SK-N-SH treated with all-trans-retinoic acid at 6 μM for 48 hours (cell line): ENCODE measurements at regions not wholly inside any gene's neighbourhood (a gene's known extent, or its start where the extent isn't known, plus 50 kb on each side); places are given as distances from the start of the nearest gene placed in this dataset.

Experiments used
- ATAC-seq: fragments of 200-7000 bp; cut with Tn5 transposase; 3 replicates; pipeline ENCODE4 v1.9.1; 2020; ENCODE audit warnings: mild to moderate bottlenecking, moderate library complexity
- ARNTL ChIP-seq: fragments of 450-650 bp; formaldehyde crosslinking; IDR thresholded peaks from 2 replicates; pipeline ENCODE4 v1.5.0; 2020; ENCODE audit warnings: low read depth, mild to moderate bottlenecking, moderate library complexity, borderline replicate concordance
- BACH2 ChIP-seq: fragments of 250-450 bp; sonication (Bioruptor Pico); IDR thresholded peaks from 2 replicates; pipeline ENCODE4 v1.9.0; 2021; ENCODE audit warnings: mild to moderate bottlenecking, borderline replicate concordance
- CSDC2 ChIP-seq: fragments of 250-450 bp; sonication (Bioruptor Pico); IDR thresholded peaks from 2 replicates; pipeline ENCODE4 v1.5.0; 2020; ENCODE audit warnings: mild to moderate bottlenecking, moderate library complexity
- ESRRG ChIP-seq: fragments of 250-450 bp; sonication (Bioruptor Pico); IDR thresholded peaks from 2 replicates; pipeline ENCODE4 v1.6.1; 2021; ENCODE audit warnings: mild to moderate bottlenecking
- ISL1 ChIP-seq: fragments of 250-450 bp; sonication (Bioruptor Pico); IDR thresholded peaks from 2 replicates; pipeline ENCODE4 v2.1.2; 2022; ENCODE audit warnings: mild to moderate bottlenecking, moderate library complexity
- OSR1 ChIP-seq: fragments of 250-450 bp; sonication (Bioruptor Pico); IDR thresholded peaks from 2 replicates; pipeline ENCODE4 v1.8.0; 2022; ENCODE audit warnings: moderate library complexity, mild to moderate bottlenecking, inconsistent platforms
- PATZ1 ChIP-seq: fragments of 250-450 bp; sonication (Bioruptor Pico); IDR thresholded peaks from 2 replicates; pipeline ENCODE4 v1.8.0; 2020; ENCODE audit warnings: mild to moderate bottlenecking, moderate library complexity, borderline replicate concordance
- POU6F1 ChIP-seq: fragments of 250-450 bp; sonication (Bioruptor Pico); IDR thresholded peaks from 2 replicates; pipeline ENCODE4 v1.8.0; 2021; ENCODE audit warnings: low read depth, mild to moderate bottlenecking, moderate library complexity, borderline replicate concordance
- RARB ChIP-seq: fragments of 250-450 bp; sonication (Bioruptor Pico); IDR thresholded peaks from 2 replicates; pipeline ENCODE4 v1.8.0; 2021; ENCODE audit warnings: mild to moderate bottlenecking, moderate library complexity
- SNAI2 ChIP-seq: fragments of 250-450 bp; sonication (Bioruptor Pico); IDR thresholded peaks from 2 replicates; pipeline ENCODE4 v1.5.0; 2020; ENCODE audit warnings: mild to moderate bottlenecking, moderate library complexity
- TCF4 ChIP-seq: fragments of 250-450 bp; sonication (Bioruptor Pico); IDR thresholded peaks from 2 replicates; pipeline ENCODE4 v1.8.0; 2021; ENCODE audit warnings: mild to moderate bottlenecking, moderate library complexity, borderline replicate concordance
- TOX ChIP-seq: fragments of 250-450 bp; sonication (Bioruptor Pico); IDR thresholded peaks from 2 replicates; pipeline ENCODE4 v1.8.0; 2021; ENCODE audit warnings: mild to moderate bottlenecking, moderate library complexity, borderline replicate concordance
- TSHZ2 ChIP-seq: fragments of 250-450 bp; sonication (Bioruptor Pico); IDR thresholded peaks from 2 replicates; pipeline ENCODE4 v1.5.0; 2020; ENCODE audit warnings: mild to moderate bottlenecking, moderate library complexity
- ZFP3 ChIP-seq: fragments of 250-450 bp; sonication (Bioruptor Pico); IDR thresholded peaks from 2 replicates; pipeline ENCODE4 v1.5.0; 2020; ENCODE audit warnings: mild to moderate bottlenecking, moderate library complexity
- ZFP30 ChIP-seq: fragments of 450-650 bp; formaldehyde crosslinking; IDR thresholded peaks from 2 replicates; pipeline ENCODE4 v1.5.0; 2022; ENCODE audit warnings: mild to moderate bottlenecking, moderate library complexity
- ZNF565 ChIP-seq: fragments of 450-650 bp; formaldehyde crosslinking; conservative IDR thresholded peaks from 2 replicates; pipeline ENCODE4 v1.5.0; 2020; ENCODE audit warnings: low read depth, mild to moderate bottlenecking, moderate library complexity
- ZNF70 ChIP-seq: fragments of 450-650 bp; formaldehyde crosslinking; IDR thresholded peaks from 2 replicates; pipeline ENCODE4 v1.5.0; 2020; ENCODE audit warnings: mild to moderate bottlenecking, moderate library complexity
- ZNF8 ChIP-seq: fragments of 450-650 bp; formaldehyde crosslinking; IDR thresholded peaks from 2 replicates; pipeline ENCODE4 v1.5.0; 2020; ENCODE audit warnings: mild to moderate bottlenecking, moderate library complexity
- TF ChIP-seq, protein P1 (sequence below): fragments of 250-450 bp; sonication (Bioruptor Pico); IDR thresholded peaks from 2 replicates; pipeline ENCODE4 v1.5.1; 2021; ENCODE audit warnings: mild to moderate bottlenecking, moderate library complexity
- TF ChIP-seq, protein P2 (sequence below): fragments of 250-450 bp; sonication (Bioruptor Pico); IDR thresholded peaks from 2 replicates; pipeline ENCODE4 v1.5.1; 2020; ENCODE audit warnings: low read depth, mild to moderate bottlenecking, moderate library complexity

DNA sequence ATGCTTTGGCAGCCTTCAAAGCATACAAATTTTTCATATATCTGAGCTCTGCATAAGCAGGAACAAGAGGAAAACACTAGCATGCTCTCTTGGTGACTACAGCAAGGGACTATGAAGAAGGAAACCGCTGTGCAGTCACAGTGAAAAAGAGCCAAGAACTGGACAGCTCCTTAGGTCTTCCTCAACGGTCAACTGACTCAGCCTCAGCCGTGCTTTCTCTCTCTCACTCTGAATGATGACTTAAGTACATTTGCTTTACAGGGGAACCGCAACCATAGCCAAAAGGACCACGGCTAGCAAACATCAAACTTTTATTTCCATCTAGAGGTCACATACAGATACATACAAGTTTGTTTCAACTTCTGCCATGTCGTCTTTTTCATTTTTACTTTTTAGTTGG is 69.9 kb downstream of the HYCC1 start:
- TF ChIP-seq PATZ1 (CRISPR knock-in tag), result no peak
- no peak for TF ChIP-seq TCF4 (CRISPR knock-in tag)
- no peak for TF ChIP-seq ISL1 (CRISPR knock-in tag)
- no peak for TF ChIP-seq OSR1 (CRISPR knock-in tag)
- no peak for TF ChIP-seq ZFP3 (CRISPR knock-in tag)
- TF ChIP-seq ZFP30, result no peak
- no peak for TF ChIP-seq ZNF70 (CRISPR knock-in tag)
- TF ChIP-seq ZNF565 (CRISPR knock-in tag), result no peak
- no peak for TF ChIP-seq TOX
- ATAC-seq, result peak; percentile 75

- TF ChIP-seq ZNF70 (CRISPR knock-in tag), result no peak
- no peak for ATAC-seq
These were observed 71.7 kb downstream of the HYCC1 start for GRCh38 chr7:22942191-22942590.

GRCh38 chr7:22939842-22940241 is 74.1 kb downstream of the HYCC1 start:
- ATAC-seq, result no peak
- TF ChIP-seq CSDC2 (CRISPR knock-in tag) (no peak), SNAI2 (CRISPR knock-in tag) (no peak), PATZ1 (CRISPR knock-in tag) (no peak), OSR1 (CRISPR knock-in tag) (no peak), TSHZ2 (CRISPR knock-in tag) (no peak), ISL1 (CRISPR knock-in tag) (no peak), TOX (no peak), ZNF8 (no peak), RARB (CRISPR knock-in tag) (no peak), BACH2 (CRISPR knock-in tag) (no peak), POU6F1 (CRISPR knock-in tag) (no peak), ZNF70 (CRISPR knock-in tag) (no peak), ZNF565 (CRISPR knock-in tag) (no peak), ESRRG (CRISPR knock-in tag) (no peak), ZFP3 (CRISPR knock-in tag) (no peak), TCF4 (CRISPR knock-in tag) (no peak), ARNTL (CRISPR knock-in tag) (no peak)
- TF ChIP-seq, protein P1, sequence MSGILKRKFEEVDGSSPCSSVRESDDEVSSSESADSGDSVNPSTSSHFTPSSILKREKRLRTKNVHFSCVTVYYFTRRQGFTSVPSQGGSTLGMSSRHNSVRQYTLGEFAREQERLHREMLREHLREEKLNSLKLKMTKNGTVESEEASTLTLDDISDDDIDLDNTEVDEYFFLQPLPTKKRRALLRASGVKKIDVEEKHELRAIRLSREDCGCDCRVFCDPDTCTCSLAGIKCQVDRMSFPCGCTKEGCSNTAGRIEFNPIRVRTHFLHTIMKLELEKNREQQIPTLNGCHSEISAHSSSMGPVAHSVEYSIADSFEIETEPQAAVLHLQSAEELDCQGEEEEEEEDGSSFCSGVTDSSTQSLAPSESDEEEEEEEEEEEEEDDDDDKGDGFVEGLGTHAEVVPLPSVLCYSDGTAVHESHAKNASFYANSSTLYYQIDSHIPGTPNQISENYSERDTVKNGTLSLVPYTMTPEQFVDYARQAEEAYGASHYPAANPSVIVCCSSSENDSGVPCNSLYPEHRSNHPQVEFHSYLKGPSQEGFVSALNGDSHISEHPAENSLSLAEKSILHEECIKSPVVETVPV (CRISPR knock-in tag), result no peak
- TF ChIP-seq, protein P2, sequence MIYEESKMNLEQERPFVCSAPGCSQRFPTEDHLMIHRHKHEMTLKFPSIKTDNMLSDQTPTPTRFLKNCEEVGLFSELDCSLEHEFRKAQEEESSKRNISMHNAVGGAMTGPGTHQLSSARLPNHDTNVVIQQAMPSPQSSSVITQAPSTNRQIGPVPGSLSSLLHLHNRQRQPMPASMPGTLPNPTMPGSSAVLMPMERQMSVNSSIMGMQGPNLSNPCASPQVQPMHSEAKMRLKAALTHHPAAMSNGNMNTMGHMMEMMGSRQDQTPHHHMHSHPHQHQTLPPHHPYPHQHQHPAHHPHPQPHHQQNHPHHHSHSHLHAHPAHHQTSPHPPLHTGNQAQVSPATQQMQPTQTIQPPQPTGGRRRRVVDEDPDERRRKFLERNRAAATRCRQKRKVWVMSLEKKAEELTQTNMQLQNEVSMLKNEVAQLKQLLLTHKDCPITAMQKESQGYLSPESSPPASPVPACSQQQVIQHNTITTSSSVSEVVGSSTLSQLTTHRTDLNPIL (CRISPR knock-in tag), result no peak
